SK-N-SH (cell line): ENCODE measurements at regions not wholly inside any gene's neighbourhood (a gene's known extent, or its start where the extent isn't known, plus 50 kb on each side); places are given as distances from the start of the nearest gene placed in this dataset.

Source experiments
- CTCF ChIA-PET: fragments of 300-600, 350-600 bp; formaldehyde crosslinking; extraction: SDS; loops from one replicate; lab custom pipeline; 2021; lab: Yijun Ruan, JAX
- POLR2A ChIA-PET: fragments of 350-600 bp; sonication (Branson Sonifier 250); formaldehyde crosslinking; extraction: SDS; loops from one replicate; lab custom pipeline; 2020; ENCODE audit warnings: antibody characterized with exemption, inconsistent platforms; lab: Yijun Ruan, JAX
- DNase-seq: peaks from one replicate; pipeline ENCODE4 v3.0.0; 2012
- H2AFZ ChIP-seq: fragments of 200-600 bp; sonication (generic); 2 replicates; pipeline ENCODE4 v1.8.1; 2016; ENCODE audit warnings: antibody characterized with exemption, mild to moderate bottlenecking, low read depth
- H3F3A ChIP-seq: fragments of 200-600 bp; sonication (generic); replicated peaks from 2 replicates; pipeline ENCODE3; 2016; ENCODE audit warnings: antibody characterized with exemption, mild to moderate bottlenecking; ENCODE audit not compliant: insufficient read depth
- H3K27ac ChIP-seq, 2 experiments: fragments of 200-500 bp in 1 of 2; fragments of 200-600 bp in 1 of 2; sonication (Bioruptor generic) in 1 of 2; sonication (generic), shearing (Covaris generic) in 1 of 2; 2 replicates each; pipeline versions ENCODE4 v1.5.1 to v1.6.1; 2014 to 2016; ENCODE audit warnings: low read depth in 2 of 2, inconsistent platforms in 1 of 2, low read length in 1 of 2, mild to moderate bottlenecking in 1 of 2, mixed read lengths in 1 of 2
- H3K27me3 ChIP-seq: fragments of 200-600 bp; sonication (generic), shearing (Covaris generic); 2 replicates; pipeline ENCODE4 v1.6.1; 2016; ENCODE audit warnings: mixed run types; ENCODE audit not compliant: insufficient read depth
- H3K36me3 ChIP-seq, 2 experiments: fragments of 200-500 bp in 1 of 2; fragments of 200-600 bp in 1 of 2; sonication (Bioruptor generic) in 1 of 2; sonication (generic) in 1 of 2; replicated peaks in 1 of 2; 2 replicates each; pipeline versions ENCODE3 to v1.5.1; 2014 to 2016; ENCODE audit warnings: low read length in 1 of 2, mild to moderate bottlenecking in 1 of 2; ENCODE audit not compliant: insufficient read depth in 2 of 2, control insufficient read depth in 1 of 2
- H3K4me1 ChIP-seq, 2 experiments: fragments of 200-500 bp in 1 of 2; fragments of 200-600 bp in 1 of 2; sonication (Bioruptor generic) in 1 of 2; sonication (generic), shearing (Covaris generic) in 1 of 2; 2 replicates each; pipeline versions ENCODE4 v1.5.1 to v1.6.1; 2014 to 2016; ENCODE audit warnings: low read depth in 1 of 2, low read length in 1 of 2, mixed run types in 1 of 2; ENCODE audit not compliant: insufficient read depth in 2 of 2, control insufficient read depth in 1 of 2
- H3K4me2 ChIP-seq: fragments of 200-600 bp; sonication (generic), shearing (Covaris generic); 2 replicates; pipeline ENCODE4 v1.6.1; 2017; ENCODE audit warnings: mixed run types
- H3K4me3 ChIP-seq, 2 experiments: fragments of 200-500 bp in 1 of 2; fragments of 200-600 bp in 1 of 2; sonication (Bioruptor generic) in 1 of 2; sonication (generic), shearing (Covaris generic) in 1 of 2; 2 replicates each; pipeline versions ENCODE4 v1.5.1 to v1.8.1; 2014 to 2016; ENCODE audit warnings: low read depth in 2 of 2, inconsistent platforms in 1 of 2, low read length in 1 of 2, mild to moderate bottlenecking in 1 of 2, mixed read lengths in 1 of 2, moderate library complexity in 1 of 2
- H3K79me2 ChIP-seq: fragments of 200-600 bp; sonication (generic); 2 replicates; pipeline ENCODE4 v1.8.1; 2017; ENCODE audit warnings: mild to moderate bottlenecking; ENCODE audit not compliant: insufficient read depth
- H3K9ac ChIP-seq: fragments of 200-600 bp; sonication (generic); 2 replicates; pipeline ENCODE4 v1.6.1; 2017; ENCODE audit warnings: mixed run types
- H3K9me2 ChIP-seq: fragments of 200-600 bp; sonication (generic); 2 replicates; pipeline ENCODE4 v1.6.1; 2017; ENCODE audit warnings: mixed run types
- H3K9me3 ChIP-seq: fragments of 200-600 bp; sonication (generic); 2 replicates; pipeline ENCODE4 v1.6.1; 2017; ENCODE audit warnings: mixed run types, mild to moderate bottlenecking, moderate library complexity
- H4K20me1 ChIP-seq: fragments of 200-600 bp; sonication (generic); 2 replicates; pipeline ENCODE4 v1.6.1; 2017; ENCODE audit warnings: mild to moderate bottlenecking, mixed run types; ENCODE audit not compliant: insufficient read depth
- EZH2phosphoT487 ChIP-seq: fragments of 200-600 bp; sonication (generic); IDR thresholded peaks from 2 replicates; pipeline ENCODE4 v1.6.1; 2017; ENCODE audit warnings: low read depth, mixed run types, mild to moderate bottlenecking, antibody characterized with exemption, moderate library complexity, borderline replicate concordance
- FOXJ3 ChIP-seq: sonication (generic); formaldehyde crosslinking; IDR thresholded peaks from 2 replicates; pipeline ENCODE4 v1.5.1; 2020; ENCODE audit warnings: mild to moderate bottlenecking, missing genetic modification reagents
- FOXM1 ChIP-seq: IDR thresholded peaks from 2 replicates; pipeline ENCODE4 v1.4.0; 2012; ENCODE audit warnings: low read depth, mild to moderate bottlenecking
- GABPA ChIP-seq: IDR thresholded peaks from 2 replicates; pipeline ENCODE4 v1.4.0; 2012; ENCODE audit warnings: low read depth, mild to moderate bottlenecking
- GATA2 ChIP-seq: sonication (generic); formaldehyde crosslinking; IDR thresholded peaks from 2 replicates; pipeline ENCODE4 v1.5.0; 2020; ENCODE audit warnings: mild to moderate bottlenecking, missing genetic modification reagents
- MEF2A ChIP-seq: IDR thresholded peaks from 2 replicates; pipeline ENCODE4 v1.4.0; 2012; ENCODE audit warnings: low read depth, borderline replicate concordance
- MXI1 ChIP-seq: IDR thresholded peaks from 2 replicates; pipeline ENCODE4 v1.6.1; 2012; ENCODE audit warnings: mild to moderate bottlenecking, low read depth, low read length, improper control_type of control experiment
- NFIC ChIP-seq: IDR thresholded peaks from 2 replicates; pipeline ENCODE4 v1.4.0; 2012; ENCODE audit warnings: borderline replicate concordance
- RFX5 ChIP-seq: IDR thresholded peaks from 2 replicates; pipeline ENCODE4 v1.6.1; 2012; ENCODE audit warnings: mild to moderate bottlenecking, improper control_type of control experiment, low read length
- RXRA ChIP-seq: IDR thresholded peaks from 2 replicates; pipeline ENCODE4 v1.4.0; 2012; ENCODE audit warnings: low read depth, mild to moderate bottlenecking, borderline replicate concordance
- SMC3 ChIP-seq: IDR thresholded peaks from 2 replicates; pipeline ENCODE4 v1.6.1; 2012; ENCODE audit warnings: low read depth, low read length, improper control_type of control experiment
- TAF1 ChIP-seq: IDR thresholded peaks from 2 replicates; pipeline ENCODE4 v1.6.1; 2012; ENCODE audit warnings: low read depth, mild to moderate bottlenecking, low read length, moderate library complexity, borderline replicate concordance
- TCF12 ChIP-seq: IDR thresholded peaks from 2 replicates; pipeline ENCODE4 v1.4.0; 2012
- TEAD4 ChIP-seq: IDR thresholded peaks from 2 replicates; pipeline ENCODE4 v1.4.0; 2012; ENCODE audit warnings: mild to moderate bottlenecking, borderline replicate concordance; ENCODE audit not compliant: insufficient read depth
- YY1 ChIP-seq: IDR thresholded peaks from 2 replicates; pipeline ENCODE4 v1.4.0; 2012; ENCODE audit warnings: low read depth, mild to moderate bottlenecking
- TF ChIP-seq, protein P1 (sequence below): IDR thresholded peaks from 2 replicates; pipeline ENCODE4 v1.4.0; 2012; ENCODE audit warnings: low read depth
- TF ChIP-seq, protein P2 (sequence below): fragments of 200-600 bp; sonication (generic); IDR thresholded peaks from 2 replicates; pipeline ENCODE4 v1.6.1; 2017; ENCODE audit warnings: antibody characterized with exemption, mild to moderate bottlenecking, moderate library complexity
- TF ChIP-seq, protein P3 (sequence below): IDR thresholded peaks from 2 replicates; pipeline ENCODE4; 2012
- TF ChIP-seq, protein P4 (sequence below): IDR thresholded peaks from 2 replicates; pipeline ENCODE4 v1.4.0; 2012; ENCODE audit warnings: low read depth, borderline replicate concordance
- TF ChIP-seq, protein P5 (sequence below): IDR thresholded peaks from 2 replicates; pipeline ENCODE4 v1.4.0; 2012; ENCODE audit warnings: low read depth, borderline replicate concordance

DNA sequence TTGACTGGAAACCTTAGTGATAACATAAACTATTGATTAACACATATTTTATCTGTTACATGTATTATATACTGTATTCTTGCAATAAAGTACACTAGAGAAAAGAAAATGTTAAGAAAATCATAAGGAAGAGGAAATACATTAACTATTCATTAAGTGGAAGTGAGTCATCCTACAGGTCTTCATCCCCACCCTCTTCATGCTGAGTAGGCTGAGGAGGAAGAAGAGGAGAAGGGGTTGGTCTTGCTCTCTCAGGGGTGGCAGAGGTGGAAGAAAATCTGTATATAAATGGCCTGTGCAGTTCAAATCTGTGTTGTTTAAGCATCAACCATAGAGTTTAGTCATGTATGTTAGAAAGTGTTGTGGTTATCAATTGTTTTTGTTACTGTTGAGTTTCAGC, 66.1 kb upstream of the CHODL start:
- Histone ChIP-seq H3K36me3 (no peaks in the 10 kb centered on the region), H3K9ac (no peak overlapping the region), H3K79me2 (no peaks in the 10 kb centered on the region), H3K27ac (no peak overlapping the region), H2AFZ (no peak overlapping the region), H3K4me2 (no peak overlapping the region), H3K9me3 (no peaks in the 10 kb centered on the region), H3K4me3 (no peak overlapping the region), H3K9me2 (no peaks in the 10 kb centered on the region), H3K4me1 (no peaks in the 10 kb centered on the region), H3F3A (no peaks in the 10 kb centered on the region), H4K20me1 (no peaks in the 10 kb centered on the region), H3K27me3 (no peaks in the 10 kb centered on the region)
- CTCF ChIA-PET = no interaction called here
- POLR2A ChIA-PET = no interaction called here
- no peak for TF ChIP-seq GABPA
- TF ChIP-seq MEF2A = no peak
- TF ChIP-seq YY1 = no peak
- no peak for TF ChIP-seq RXRA
- no peak for TF ChIP-seq TCF12
- no peak for TF ChIP-seq FOXJ3 (CRISPR knock-in tag)
- TF ChIP-seq TEAD4 = no peak
- no peak for TF ChIP-seq EZH2phosphoT487
- no peak for TF ChIP-seq FOXM1
- TF ChIP-seq, protein P1, sequence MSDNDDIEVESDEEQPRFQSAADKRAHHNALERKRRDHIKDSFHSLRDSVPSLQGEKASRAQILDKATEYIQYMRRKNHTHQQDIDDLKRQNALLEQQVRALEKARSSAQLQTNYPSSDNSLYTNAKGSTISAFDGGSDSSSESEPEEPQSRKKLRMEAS = no peak
- TF ChIP-seq, protein P2, sequence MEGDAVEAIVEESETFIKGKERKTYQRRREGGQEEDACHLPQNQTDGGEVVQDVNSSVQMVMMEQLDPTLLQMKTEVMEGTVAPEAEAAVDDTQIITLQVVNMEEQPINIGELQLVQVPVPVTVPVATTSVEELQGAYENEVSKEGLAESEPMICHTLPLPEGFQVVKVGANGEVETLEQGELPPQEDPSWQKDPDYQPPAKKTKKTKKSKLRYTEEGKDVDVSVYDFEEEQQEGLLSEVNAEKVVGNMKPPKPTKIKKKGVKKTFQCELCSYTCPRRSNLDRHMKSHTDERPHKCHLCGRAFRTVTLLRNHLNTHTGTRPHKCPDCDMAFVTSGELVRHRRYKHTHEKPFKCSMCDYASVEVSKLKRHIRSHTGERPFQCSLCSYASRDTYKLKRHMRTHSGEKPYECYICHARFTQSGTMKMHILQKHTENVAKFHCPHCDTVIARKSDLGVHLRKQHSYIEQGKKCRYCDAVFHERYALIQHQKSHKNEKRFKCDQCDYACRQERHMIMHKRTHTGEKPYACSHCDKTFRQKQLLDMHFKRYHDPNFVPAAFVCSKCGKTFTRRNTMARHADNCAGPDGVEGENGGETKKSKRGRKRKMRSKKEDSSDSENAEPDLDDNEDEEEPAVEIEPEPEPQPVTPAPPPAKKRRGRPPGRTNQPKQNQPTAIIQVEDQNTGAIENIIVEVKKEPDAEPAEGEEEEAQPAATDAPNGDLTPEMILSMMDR = no peak
- TF ChIP-seq NFIC = no peak
- TF ChIP-seq, protein P3, sequence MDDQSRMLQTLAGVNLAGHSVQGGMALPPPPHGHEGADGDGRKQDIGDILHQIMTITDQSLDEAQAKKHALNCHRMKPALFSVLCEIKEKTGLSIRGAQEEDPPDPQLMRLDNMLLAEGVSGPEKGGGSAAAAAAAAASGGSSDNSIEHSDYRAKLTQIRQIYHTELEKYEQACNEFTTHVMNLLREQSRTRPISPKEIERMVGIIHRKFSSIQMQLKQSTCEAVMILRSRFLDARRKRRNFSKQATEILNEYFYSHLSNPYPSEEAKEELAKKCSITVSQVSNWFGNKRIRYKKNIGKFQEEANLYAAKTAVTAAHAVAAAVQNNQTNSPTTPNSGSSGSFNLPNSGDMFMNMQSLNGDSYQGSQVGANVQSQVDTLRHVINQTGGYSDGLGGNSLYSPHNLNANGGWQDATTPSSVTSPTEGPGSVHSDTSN = no peak
- no peak for TF ChIP-seq TAF1
- no peak for TF ChIP-seq RFX5
- TF ChIP-seq, protein P4, sequence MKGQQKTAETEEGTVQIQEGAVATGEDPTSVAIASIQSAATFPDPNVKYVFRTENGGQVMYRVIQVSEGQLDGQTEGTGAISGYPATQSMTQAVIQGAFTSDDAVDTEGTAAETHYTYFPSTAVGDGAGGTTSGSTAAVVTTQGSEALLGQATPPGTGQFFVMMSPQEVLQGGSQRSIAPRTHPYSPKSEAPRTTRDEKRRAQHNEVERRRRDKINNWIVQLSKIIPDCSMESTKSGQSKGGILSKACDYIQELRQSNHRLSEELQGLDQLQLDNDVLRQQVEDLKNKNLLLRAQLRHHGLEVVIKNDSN = no peak
- TF ChIP-seq GATA2 (CRISPR knock-in tag) = no peak
- TF ChIP-seq, protein P5, sequence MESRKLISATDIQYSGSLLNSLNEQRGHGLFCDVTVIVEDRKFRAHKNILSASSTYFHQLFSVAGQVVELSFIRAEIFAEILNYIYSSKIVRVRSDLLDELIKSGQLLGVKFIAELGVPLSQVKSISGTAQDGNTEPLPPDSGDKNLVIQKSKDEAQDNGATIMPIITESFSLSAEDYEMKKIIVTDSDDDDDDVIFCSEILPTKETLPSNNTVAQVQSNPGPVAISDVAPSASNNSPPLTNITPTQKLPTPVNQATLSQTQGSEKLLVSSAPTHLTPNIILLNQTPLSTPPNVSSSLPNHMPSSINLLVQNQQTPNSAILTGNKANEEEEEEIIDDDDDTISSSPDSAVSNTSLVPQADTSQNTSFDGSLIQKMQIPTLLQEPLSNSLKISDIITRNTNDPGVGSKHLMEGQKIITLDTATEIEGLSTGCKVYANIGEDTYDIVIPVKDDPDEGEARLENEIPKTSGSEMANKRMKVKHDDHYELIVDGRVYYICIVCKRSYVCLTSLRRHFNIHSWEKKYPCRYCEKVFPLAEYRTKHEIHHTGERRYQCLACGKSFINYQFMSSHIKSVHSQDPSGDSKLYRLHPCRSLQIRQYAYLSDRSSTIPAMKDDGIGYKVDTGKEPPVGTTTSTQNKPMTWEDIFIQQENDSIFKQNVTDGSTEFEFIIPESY = no peak
- TF ChIP-seq MXI1 = no peak
- no peak for TF ChIP-seq SMC3
- DNase-seq = no peak
